Common myeloid progenitor, CD34-positive (primary cell): ENCODE measurements at regions not wholly inside any gene's neighbourhood (a gene's known extent, or its start where the extent isn't known, plus 50 kb on each side); places are given as distances from the start of the nearest gene placed in this dataset.
A peak's percentile ranks its signal among the peaks of the same experiment; 100 is the strongest.
"Not testable (repeated sequence)": the region's sequence is repeated elsewhere in the genome, so short reads cannot be mapped to it uniquely, and the experiment has no call there.

Experiments used
- CTCF ChIA-PET: fragments of 350-600 bp; sonication (Branson Sonifier 250); formaldehyde crosslinking; loops from one replicate; lab custom pipeline; 2021; ENCODE audit warnings: antibody characterized with exemption; lab: Charles Lee
- POLR2A ChIA-PET: fragments of 350-600 bp; sonication (Branson Sonifier 250); formaldehyde crosslinking; loops from one replicate; lab custom pipeline; 2021; ENCODE audit warnings: antibody characterized with exemption; lab: Charles Lee
- DNase-seq, 3 donors: peaks; one replicate each; pipeline versions ENCODE4 v3.0.0 to v3.0.0-alpha.2; 2013
- H3K27ac ChIP-seq, 2 experiments: 1 replicate in 1 of 2; 2 replicates in 1 of 2; pipeline ENCODE4 v1.7.0; 2013; ENCODE audit warnings: inconsistent platforms in 2 of 2, low read length in 2 of 2, mild to moderate bottlenecking in 2 of 2, low read depth in 1 of 2, moderate library complexity in 1 of 2; ENCODE audit not compliant: severe bottlenecking in 2 of 2, insufficient read depth in 1 of 2, poor library complexity in 1 of 2
- H3K27me3 ChIP-seq, 5 experiments: replicated peaks in 2 of 5; 1 replicate in 3 of 5; 2 replicates in 2 of 5; pipeline versions ENCODE4 v1.6.1 to v1.7.0; 2013; ENCODE audit warnings: low read length in 4 of 5, mild to moderate bottlenecking in 2 of 5, moderate library complexity in 2 of 5, inconsistent platforms in 1 of 5; ENCODE audit not compliant: insufficient read depth in 5 of 5, control insufficient read depth in 4 of 5
- H3K36me3 ChIP-seq, 4 experiments: 1 replicate in 2 of 4; 2 replicates in 2 of 4; pipeline versions ENCODE4 v1.6.1 to v1.7.0; 2013; ENCODE audit warnings: low read length in 3 of 4, control low read depth in 1 of 4, mild to moderate bottlenecking in 1 of 4; ENCODE audit not compliant: control insufficient read depth in 4 of 4, insufficient read depth in 4 of 4
- H3K4me1 ChIP-seq, 4 experiments: 1 replicate in 3 of 4; 2 replicates in 1 of 4; pipeline versions ENCODE4 v1.6.1 to v1.7.1; 2013; ENCODE audit warnings: low read length in 3 of 4, mild to moderate bottlenecking in 3 of 4, control low read depth in 1 of 4, inconsistent platforms in 1 of 4, moderate library complexity in 1 of 4; ENCODE audit not compliant: control insufficient read depth in 4 of 4, insufficient read depth in 4 of 4; ENCODE audit errors: control extremely low read depth in 1 of 4
- H3K4me3 ChIP-seq, 7 experiments: 1 replicate in 4 of 7; 2 replicates in 3 of 7; pipeline versions ENCODE4 v1.5.1 to v1.7.0; 2013; ENCODE audit warnings: mild to moderate bottlenecking in 7 of 7, low read length in 6 of 7, moderate library complexity in 6 of 7, inconsistent platforms in 2 of 7, low read depth in 2 of 7, control low read depth in 1 of 7; ENCODE audit not compliant: insufficient read depth in 4 of 7, control insufficient read depth in 1 of 7; ENCODE audit errors: extremely low read depth in 1 of 7
- H3K9me3 ChIP-seq, 5 experiments: 1 replicate in 4 of 5; 2 replicates in 1 of 5; pipeline versions ENCODE4 v1.6.1 to v1.7.1; 2013; ENCODE audit warnings: low read length in 4 of 5, mild to moderate bottlenecking in 2 of 5, inconsistent platforms in 1 of 5, low read depth in 1 of 5, moderate library complexity in 1 of 5; ENCODE audit not compliant: control insufficient read depth in 4 of 5, insufficient read depth in 2 of 5; ENCODE audit errors: control extremely low read depth in 1 of 5
- WGBS: methylation state at CpG from one replicate; pipeline ENCODE4 v1.1.5; 2013; ENCODE audit not compliant: insufficient coverage; 5-methylcytosine and 5-hydroxymethylcytosine counted together

DNA sequence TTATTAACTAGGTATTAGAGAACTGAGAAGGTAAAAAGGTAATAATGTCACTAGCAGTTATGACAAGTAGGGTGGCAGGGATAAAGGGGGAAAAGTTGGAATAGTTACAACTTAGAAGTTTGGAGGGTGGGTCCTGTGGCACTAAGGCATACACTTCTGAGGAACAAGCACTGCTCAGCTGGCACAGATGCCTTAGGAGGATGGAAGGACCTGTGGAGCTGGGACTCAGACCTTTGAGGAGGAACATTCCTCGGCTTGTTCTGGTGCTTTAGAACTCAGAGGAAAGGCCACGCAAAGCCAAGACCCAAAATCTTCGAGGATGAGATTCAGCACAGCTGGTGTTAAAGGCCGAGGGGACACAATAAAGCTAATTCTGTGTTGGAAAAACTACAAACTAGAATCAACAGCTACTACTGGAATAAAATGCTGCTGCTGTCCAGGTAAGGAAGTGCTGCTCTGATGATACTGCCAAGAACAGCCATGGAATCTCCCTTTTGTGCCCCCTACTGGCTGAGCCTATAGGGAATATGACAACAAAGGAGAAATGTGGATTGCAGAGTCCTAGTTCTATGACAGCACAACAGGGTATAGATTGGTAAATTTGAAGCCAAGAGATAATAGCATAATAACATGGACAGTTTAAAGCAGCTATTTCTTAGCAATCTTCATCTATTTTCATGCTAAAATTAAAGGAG, 126.7 kb downstream of the SLC25A46 start:
- WGBS = 76% methylated on average over 4 of the region's 4 CpGs
- Histone ChIP-seq H3K36me3 (no peaks in the 10 kb centered on the region), H3K4me3 (no peak overlapping the region), H3K9me3 (no peaks in the 10 kb centered on the region), H3K27me3 (no peaks in the 10 kb centered on the region), H3K27ac (no peak overlapping the region), H3K4me1 (no peaks in the 10 kb centered on the region)
- ChIA-PET POLR2A (no interaction called here), CTCF (no interaction called here)
- DNase-seq = peak in 1 of 3 donors; percentile 1

DNA sequence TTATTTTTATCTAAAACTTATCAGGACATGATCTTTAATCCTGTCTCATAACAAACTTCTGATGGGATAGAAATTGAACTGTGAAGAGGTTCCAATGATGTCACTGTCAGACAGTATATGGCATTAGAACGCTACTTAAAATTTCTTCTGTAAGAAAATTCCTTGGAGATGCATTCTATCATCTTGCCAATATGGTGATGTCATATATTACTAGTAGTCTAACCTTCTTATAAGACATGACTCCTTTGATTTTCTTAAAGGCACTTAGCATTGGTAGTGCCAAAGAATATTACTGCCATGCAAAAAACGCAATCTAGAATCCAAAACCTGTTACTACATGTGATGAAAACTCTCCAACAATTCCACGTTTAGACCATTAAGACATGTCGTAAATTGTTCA, 131.1 kb downstream of the SLC25A46 start:
- H3K36me3 ChIP-seq = no peaks in the 10 kb centered on the region
- no peak for DNase-seq
- ChIA-PET CTCF (no interaction called here), POLR2A (no interaction called here)
- H3K4me1 ChIP-seq = no peaks in the 10 kb centered on the region
- WGBS = 90% methylated on average over 3 of the region's 4 CpGs
- no peak overlapping the region for H3K4me3 ChIP-seq
- H3K27ac ChIP-seq = no peak overlapping the region
- no peaks in the 10 kb centered on the region for H3K9me3 ChIP-seq
- no peaks in the 10 kb centered on the region for H3K27me3 ChIP-seq

DNA sequence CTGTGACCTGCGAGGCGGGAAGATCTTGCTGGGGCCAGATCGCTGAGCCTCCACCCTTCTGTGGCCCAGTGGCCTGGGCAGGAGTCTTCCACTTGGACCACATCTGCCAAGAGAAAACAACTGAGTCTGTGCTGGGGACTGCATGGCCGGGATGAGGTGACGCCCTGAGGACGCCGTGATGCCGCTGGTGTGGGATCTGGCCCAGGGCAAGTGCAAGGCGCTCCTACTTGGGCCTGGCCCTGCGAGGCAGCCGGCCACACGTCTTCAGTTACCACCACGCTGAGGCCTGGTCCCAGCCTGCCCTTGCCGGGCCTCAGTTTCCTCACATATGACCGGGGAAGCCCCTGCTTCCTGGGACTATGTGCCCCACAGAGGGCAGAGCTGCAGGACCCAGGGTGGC, 133.4 kb downstream of the SLC25A46 start:
- CTCF ChIA-PET = no interaction called here

DNA sequence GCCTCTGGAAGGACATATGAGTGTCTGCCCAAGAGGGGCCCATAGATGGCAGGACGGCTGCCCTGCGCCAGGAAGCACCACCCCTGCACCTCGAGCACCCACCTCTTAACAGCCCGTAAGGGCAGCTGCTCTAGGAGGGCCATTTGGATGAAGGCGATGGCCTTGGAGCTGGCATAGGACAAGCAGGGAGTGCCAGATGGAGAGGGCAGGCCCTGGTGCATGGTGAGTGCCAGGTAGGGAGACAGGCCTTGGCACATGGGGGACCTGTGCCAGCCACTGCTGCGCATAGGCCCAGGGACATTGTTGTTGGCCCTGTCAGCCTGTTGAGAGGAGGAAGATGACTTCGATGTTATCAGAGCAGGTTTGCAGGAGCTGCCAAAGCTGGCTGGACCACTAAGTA, 134.2 kb downstream of the SLC25A46 start:
- ChIA-PET CTCF (no interaction called here), POLR2A (no interaction called here)
- Histone ChIP-seq H3K4me3 (no peak overlapping the region), H3K36me3 (no peaks in the 10 kb centered on the region), H3K27me3 (no peaks in the 10 kb centered on the region), H3K9me3 (no peaks in the 10 kb centered on the region), H3K4me1 (no peaks in the 10 kb centered on the region), H3K27ac (no peak overlapping the region)
- DNase-seq = no peak
- WGBS = 100% methylated on average over 3 of the region's 7 CpGs

More for the DNA sequence above, 133.4 kb downstream of the SLC25A46 start:
- over 99% methylated on average over 14 of the region's 15 CpGs for WGBS
- DNase-seq = no peak
- H3K4me1 ChIP-seq = no peaks in the 10 kb centered on the region
- POLR2A ChIA-PET = no interaction called here
- no peaks in the 10 kb centered on the region for H3K9me3 ChIP-seq
- H3K27me3 ChIP-seq = no peaks in the 10 kb centered on the region
- no peaks in the 10 kb centered on the region for H3K36me3 ChIP-seq
- no peak overlapping the region for H3K4me3 ChIP-seq
- no peak overlapping the region for H3K27ac ChIP-seq

DNA sequence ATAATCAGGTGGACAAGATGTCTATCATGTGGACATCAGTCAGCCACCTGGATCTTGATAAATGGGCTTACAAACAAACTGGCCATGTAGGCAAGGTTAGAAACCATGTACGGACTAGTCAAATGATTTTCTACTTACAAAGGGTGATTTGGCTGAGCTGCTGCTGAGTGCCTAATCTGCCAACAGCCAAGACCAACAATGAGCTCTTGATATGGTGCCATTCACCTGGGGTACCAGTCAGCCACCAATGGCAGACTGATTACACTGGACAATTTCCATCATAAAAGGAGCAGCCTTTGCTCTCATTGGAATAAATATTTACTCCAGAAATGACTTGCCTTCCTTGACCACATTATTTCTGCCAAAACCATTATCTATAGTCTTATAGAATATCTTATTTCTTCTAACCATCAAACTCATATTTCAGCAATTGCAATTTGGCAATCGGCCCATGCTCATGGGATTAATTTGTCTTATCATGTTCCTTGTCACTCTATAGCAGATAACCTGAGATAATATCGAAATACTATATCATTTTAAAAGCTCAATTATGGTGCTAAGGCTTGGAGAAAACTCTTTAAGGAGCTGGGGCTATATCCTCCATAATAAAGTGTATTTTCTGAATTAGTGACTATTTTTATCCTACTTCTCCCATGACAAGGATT, 135.1 kb downstream of the SLC25A46 start:
- no peaks in the 10 kb centered on the region for H3K36me3 ChIP-seq
- ChIA-PET POLR2A (no interaction called here), CTCF (no interaction called here)
- H3K4me1 ChIP-seq = no peaks in the 10 kb centered on the region
- H3K27me3 ChIP-seq = no peaks in the 10 kb centered on the region
- no peak overlapping the region for H3K4me3 ChIP-seq
- no peaks in the 10 kb centered on the region for H3K9me3 ChIP-seq
- no CpG with 5 or more reads among the region's 3 CpGs for WGBS
- H3K27ac ChIP-seq = no peak overlapping the region
- no peak for DNase-seq

DNA sequence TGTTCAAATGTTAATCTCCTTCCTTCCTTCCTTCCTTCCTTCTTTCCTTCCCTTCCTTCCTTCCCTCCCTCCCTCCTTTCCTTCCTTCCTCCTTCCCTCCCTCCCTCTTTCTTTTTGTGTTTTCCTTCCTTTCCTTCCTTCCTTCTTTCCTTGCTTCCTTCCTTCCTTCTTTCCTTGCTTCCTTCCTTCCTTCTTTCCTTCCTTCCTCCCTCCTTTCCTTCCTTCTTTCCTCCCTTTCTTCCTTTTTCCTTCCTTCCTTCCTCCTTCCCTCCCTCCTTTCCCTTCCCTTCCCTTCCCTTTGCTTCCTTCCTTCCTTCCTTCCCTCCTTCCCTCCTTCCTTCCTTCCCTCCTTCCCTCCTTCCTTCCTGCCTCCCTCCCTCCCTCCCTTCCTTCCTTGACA, 136.3 kb downstream of the SLC25A46 start:
- CTCF ChIA-PET = not testable (repeated sequence)

DNA sequence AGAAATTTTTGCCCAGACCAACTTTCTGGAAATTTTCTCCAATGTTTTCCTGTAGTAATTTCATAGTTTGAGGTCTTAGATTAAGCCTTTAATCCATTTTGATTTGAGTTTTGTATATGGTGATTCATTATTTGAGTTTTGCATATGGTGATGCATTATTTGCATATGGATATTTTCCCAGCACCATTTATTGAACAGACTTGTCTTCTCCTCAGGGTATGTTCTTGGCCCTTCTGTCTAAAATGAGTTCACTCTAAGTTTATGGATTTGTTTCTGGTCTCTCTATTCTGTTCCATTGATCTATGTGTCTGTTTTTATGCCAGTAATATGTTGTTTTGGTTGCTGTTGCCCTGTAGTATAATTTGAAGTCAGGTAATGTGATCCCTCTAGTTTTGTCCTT, 139.3 kb downstream of the SLC25A46 start:
- Histone ChIP-seq H3K9me3 (peaks cover 0 to 2% (median 0%) of the 10 kb centered on the region in 5 experiments), H3K36me3 (no peaks in the 10 kb centered on the region), H3K4me3 (no peak overlapping the region), H3K27ac (no peak overlapping the region), H3K4me1 (no peaks in the 10 kb centered on the region), H3K27me3 (no peaks in the 10 kb centered on the region)
- CTCF ChIA-PET = no interaction called here
- DNase-seq = no peak
- POLR2A ChIA-PET = no interaction called here

More for the DNA sequence above, 136.3 kb downstream of the SLC25A46 start:
- DNase-seq, H3K36me3 ChIP-seq, H3K27ac ChIP-seq, H3K9me3 ChIP-seq, H3K4me1 ChIP-seq, H3K27me3 ChIP-seq, H3K4me3 ChIP-seq, POLR2A ChIA-PET: not testable (repeated sequence)
